PC-9 (cell line): ENCODE measurements at regions not wholly inside any gene's neighbourhood (a gene's known extent, or its start where the extent isn't known, plus 50 kb on each side); places are given as distances from the start of the nearest gene placed in this dataset.

Experiments used
- BruUV-seq: library from RNA; stranded (reverse); fragments of 400-500 nt; replicated peaks from 2 replicates; lab custom pipeline; 2021; lab: Mats Ljungman, UMichigan
- CTCF ChIA-PET: fragments of 300-600 bp; sonication (Branson Sonifier 250); formaldehyde crosslinking; loops from one replicate; lab custom pipeline; 2022; ENCODE audit warnings: antibody characterized with exemption; lab: Charles Lee
- POLR2A ChIA-PET: fragments of 300-600 bp; sonication (Branson Sonifier 250); formaldehyde crosslinking; loops from one replicate; lab custom pipeline; 2022; ENCODE audit warnings: antibody characterized with exemption; ENCODE audit not compliant: unreplicated experiment; lab: Charles Lee
- DNase-seq, 2 experiments: peaks; one replicate each; pipeline versions ENCODE4 v3.0.0 to v3.0.0-alpha.2; 2015 to 2022; ENCODE audit warnings: mixed read lengths in 1 of 2
- H2AFZ ChIP-seq: fragments of 200-600 bp; sonication (generic); 2 replicates; pipeline ENCODE4 v1.8.1; 2017; ENCODE audit warnings: antibody characterized with exemption
- H3F3A ChIP-seq: fragments of 200-600 bp; sonication (generic); 2 replicates; pipeline ENCODE4 v1.8.1; 2017; ENCODE audit warnings: antibody characterized with exemption, mild to moderate bottlenecking, low read depth; ENCODE audit not compliant: insufficient read depth
- H3K27ac ChIP-seq: fragments of 200-600 bp; sonication (generic); 2 replicates; pipeline ENCODE4 v1.6.1; 2016; ENCODE audit warnings: mixed run types
- H3K27me3 ChIP-seq: fragments of 200-600 bp; sonication (generic); 2 replicates; pipeline ENCODE4 v1.6.1; 2016; ENCODE audit warnings: low read depth, mixed run types; ENCODE audit not compliant: insufficient read depth
- H3K36me3 ChIP-seq: fragments of 200-600 bp; sonication (generic); 2 replicates; pipeline ENCODE4 v1.6.1; 2016; ENCODE audit warnings: low read depth, mixed run types
- H3K4me1 ChIP-seq: fragments of 200-600 bp; sonication (generic); replicated peaks from 2 replicates; pipeline ENCODE4 v1.6.1; 2016; ENCODE audit warnings: mixed run types; ENCODE audit not compliant: insufficient read depth
- H3K4me2 ChIP-seq: fragments of 200-600 bp; sonication (generic); 2 replicates; pipeline ENCODE4 v1.6.1; 2017; ENCODE audit warnings: mixed run types
- H3K4me3 ChIP-seq: fragments of 200-600 bp; sonication (generic); 2 replicates; pipeline ENCODE4 v1.6.1; 2016; ENCODE audit warnings: mixed run types
- H3K79me2 ChIP-seq: fragments of 200-600 bp; sonication (generic); 2 replicates; pipeline ENCODE4 v1.6.1; 2017; ENCODE audit warnings: low read depth, mixed run types
- H3K9me2 ChIP-seq: fragments of 200-600 bp; sonication (generic); 2 replicates; pipeline ENCODE4 v1.8.1; 2017; ENCODE audit warnings: mild to moderate bottlenecking; ENCODE audit not compliant: insufficient read depth
- H3K9me3 ChIP-seq: fragments of 200-600 bp; sonication (generic); 2 replicates; pipeline ENCODE4 v1.8.1; 2016; ENCODE audit warnings: low read depth; ENCODE audit not compliant: insufficient read depth
- H4K20me1 ChIP-seq: fragments of 200-600 bp; sonication (generic); 2 replicates; pipeline ENCODE4 v1.8.1; 2017; ENCODE audit not compliant: insufficient read depth
- EZH2 ChIP-seq: fragments of 200-600 bp; sonication (generic); IDR thresholded peaks from 2 replicates; pipeline ENCODE4 v1.8.0; 2017; ENCODE audit warnings: antibody characterized with exemption, low read depth
- intact Hi-C: fragments of 100-400 bp; cut with micrococcal nuclease; formaldehyde crosslinking; loops from one replicate; pipeline ENCODE4 v1.10.0; 2022; ENCODE audit not compliant: unreplicated experiment
- TF ChIP-seq, protein P1 (sequence below): fragments of 200-600 bp; sonication (generic); conservative IDR thresholded peaks from 2 replicates; pipeline ENCODE4 v1.6.1; 2017; ENCODE audit warnings: mixed run types, antibody characterized with exemption, mild to moderate bottlenecking, moderate library complexity

DNA sequence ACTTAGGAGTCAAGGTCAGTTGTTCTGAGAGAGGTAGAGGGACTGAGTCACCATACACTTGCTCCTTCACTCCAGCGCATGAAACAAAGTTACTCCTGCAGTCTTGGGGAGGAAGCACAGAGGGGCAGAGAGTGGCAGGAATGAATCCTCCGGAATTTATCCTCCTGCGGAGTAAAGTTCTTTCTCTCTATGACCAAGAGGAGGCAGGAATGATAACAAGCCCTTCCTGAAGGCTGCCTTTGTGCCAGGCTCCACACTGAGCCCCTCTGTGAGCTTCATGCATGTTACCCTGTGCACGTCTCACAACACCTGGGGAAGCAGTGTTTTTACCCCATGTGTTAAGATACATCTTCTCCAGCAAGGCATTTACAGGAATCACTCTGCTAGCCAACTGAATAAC lies 458.4 kb downstream of the KLF12 start:
- no peak overlapping the region for H3K27ac ChIP-seq
- ChIA-PET CTCF (no interaction called here), POLR2A (no interaction called here)
- BruUV-seq, result no TSS peak
- H4K20me1 ChIP-seq, result no peaks in the 10 kb centered on the region
- no peaks in the 10 kb centered on the region for H3F3A ChIP-seq
- no peaks in the 10 kb centered on the region for H3K79me2 ChIP-seq
- no peak for DNase-seq
- H3K36me3 ChIP-seq, result no peaks in the 10 kb centered on the region
- TF ChIP-seq, protein P1, sequence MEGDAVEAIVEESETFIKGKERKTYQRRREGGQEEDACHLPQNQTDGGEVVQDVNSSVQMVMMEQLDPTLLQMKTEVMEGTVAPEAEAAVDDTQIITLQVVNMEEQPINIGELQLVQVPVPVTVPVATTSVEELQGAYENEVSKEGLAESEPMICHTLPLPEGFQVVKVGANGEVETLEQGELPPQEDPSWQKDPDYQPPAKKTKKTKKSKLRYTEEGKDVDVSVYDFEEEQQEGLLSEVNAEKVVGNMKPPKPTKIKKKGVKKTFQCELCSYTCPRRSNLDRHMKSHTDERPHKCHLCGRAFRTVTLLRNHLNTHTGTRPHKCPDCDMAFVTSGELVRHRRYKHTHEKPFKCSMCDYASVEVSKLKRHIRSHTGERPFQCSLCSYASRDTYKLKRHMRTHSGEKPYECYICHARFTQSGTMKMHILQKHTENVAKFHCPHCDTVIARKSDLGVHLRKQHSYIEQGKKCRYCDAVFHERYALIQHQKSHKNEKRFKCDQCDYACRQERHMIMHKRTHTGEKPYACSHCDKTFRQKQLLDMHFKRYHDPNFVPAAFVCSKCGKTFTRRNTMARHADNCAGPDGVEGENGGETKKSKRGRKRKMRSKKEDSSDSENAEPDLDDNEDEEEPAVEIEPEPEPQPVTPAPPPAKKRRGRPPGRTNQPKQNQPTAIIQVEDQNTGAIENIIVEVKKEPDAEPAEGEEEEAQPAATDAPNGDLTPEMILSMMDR, result no peak
- TF ChIP-seq EZH2, result no peak
- H3K4me3 ChIP-seq, result no peak overlapping the region
- H2AFZ ChIP-seq, result no peak overlapping the region
- H3K27me3 ChIP-seq, result no peaks in the 10 kb centered on the region
- H3K4me2 ChIP-seq, result no peak overlapping the region
- intact Hi-C loops, result no loop called here
- no peaks in the 10 kb centered on the region for H3K9me3 ChIP-seq
- H3K4me1 ChIP-seq, result no peaks in the 10 kb centered on the region
- H3K9me2 ChIP-seq, result no peaks in the 10 kb centered on the region

DNA sequence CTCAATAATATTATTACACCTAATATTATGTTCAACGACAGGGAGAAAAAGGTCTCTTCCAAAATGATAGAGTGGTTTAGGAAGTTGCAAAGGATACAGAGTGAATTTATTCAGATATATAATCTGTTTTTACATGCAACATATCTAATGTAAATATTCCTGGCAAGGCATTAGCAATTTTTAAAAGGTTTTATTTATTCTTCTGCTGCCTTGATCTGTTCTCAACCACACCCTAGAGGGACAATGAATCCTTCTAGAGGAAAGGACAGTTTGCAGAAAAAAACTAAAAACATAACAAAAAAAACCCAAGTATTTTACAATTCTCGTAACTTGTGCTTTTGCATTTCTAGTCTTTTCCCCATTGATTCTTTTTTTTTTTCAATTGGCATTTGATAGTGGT lies 459.6 kb downstream of the KLF12 start:
- Histone ChIP-seq H3F3A (no peaks in the 10 kb centered on the region), H3K4me2 (no peak overlapping the region), H3K4me1 (no peaks in the 10 kb centered on the region), H3K27ac (no peak overlapping the region), H3K36me3 (no peaks in the 10 kb centered on the region), H3K27me3 (no peaks in the 10 kb centered on the region), H3K79me2 (no peaks in the 10 kb centered on the region), H3K9me2 (no peaks in the 10 kb centered on the region), H3K9me3 (no peaks in the 10 kb centered on the region), H4K20me1 (no peaks in the 10 kb centered on the region), H2AFZ (no peak overlapping the region), H3K4me3 (no peak overlapping the region)
- no peak for DNase-seq
- intact Hi-C loops, result no loop called here
- BruUV-seq, result no TSS peak
- POLR2A ChIA-PET, result no interaction called here
- CTCF ChIA-PET, result no interaction called here
- no peak for TF ChIP-seq EZH2
- TF ChIP-seq, protein P1, result no peak

DNA sequence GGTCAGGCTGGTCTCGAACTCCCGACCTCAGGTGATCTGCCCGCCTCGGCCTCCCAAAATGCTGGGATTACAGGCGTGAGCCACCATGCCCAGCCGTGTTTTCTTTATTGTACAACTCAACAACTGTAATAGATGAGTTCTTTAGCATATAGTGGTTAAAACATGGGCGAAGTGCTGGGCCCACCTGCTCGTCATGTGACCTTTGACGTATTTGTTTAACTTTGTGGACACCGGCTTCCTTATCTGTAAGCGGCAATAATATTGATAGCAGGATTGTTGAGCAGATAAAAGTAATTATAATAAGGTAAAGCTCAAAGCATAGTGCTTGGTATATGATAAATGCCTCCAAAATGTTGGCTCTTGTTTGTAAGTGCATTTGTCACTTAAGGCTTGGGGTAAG lies 460.3 kb downstream of the KLF12 start:
- BruUV-seq, result no TSS peak
- Histone ChIP-seq H4K20me1 (no peaks in the 10 kb centered on the region), H3K79me2 (no peaks in the 10 kb centered on the region), H3K27ac (no peak overlapping the region), H3K9me2 (no peaks in the 10 kb centered on the region), H3K4me2 (no peak overlapping the region), H3K4me3 (no peak overlapping the region), H3K27me3 (no peaks in the 10 kb centered on the region), H3F3A (no peaks in the 10 kb centered on the region), H2AFZ (no peak overlapping the region), H3K36me3 (no peaks in the 10 kb centered on the region), H3K4me1 (no peaks in the 10 kb centered on the region), H3K9me3 (no peaks in the 10 kb centered on the region)
- CTCF ChIA-PET, result no interaction called here
- intact Hi-C loops, result no loop called here
- POLR2A ChIA-PET, result interaction anchor here (0.6 to 0.7 kb wide), 2 partner anchors 94 to 134 kb away, joined by 4 to 6 read pairs; no protein-coding TSS in a partner anchor
- DNase-seq, result no peak
- TF ChIP-seq, protein P1, result no peak
- no peak for TF ChIP-seq EZH2
